ENCODE measurements at regions not wholly inside any gene's neighbourhood (a gene's known extent, or its start where the extent isn't known, plus 50 kb on each side); places are given as distances from the start of the nearest gene placed in this dataset.

DNA sequence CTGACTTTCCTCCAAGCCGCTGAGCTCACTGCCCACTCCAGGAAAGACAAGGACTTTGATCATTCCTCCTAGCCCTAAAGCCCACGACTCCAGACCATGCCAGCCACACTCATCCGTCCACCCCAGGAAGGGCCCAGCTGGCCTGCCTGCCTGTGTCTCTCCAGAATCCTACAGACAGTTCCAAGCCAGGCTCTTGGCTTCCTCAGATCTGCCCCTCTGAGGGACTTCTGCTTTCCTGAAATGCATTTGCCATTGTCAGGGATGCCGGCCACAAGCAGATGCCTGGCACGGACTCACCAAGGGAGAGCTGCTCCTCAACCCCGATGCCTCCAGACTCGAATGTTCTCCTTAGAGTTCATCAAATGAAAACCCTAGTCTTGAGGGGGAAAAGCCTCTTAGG, 155.8 kb downstream of the OAT start:
- H3K27me3 Mint-ChIP-seq: no peaks in the 10 kb centered on the region
- DNase-seq: no peak
- H3K4me1 Mint-ChIP-seq (ENCODE audit: low read depth): no peaks in the 10 kb centered on the region
- H3K27ac Mint-ChIP-seq: no peak overlapping the region
- no peaks in the 10 kb centered on the region for H3K36me3 Mint-ChIP-seq (ENCODE audit: low read depth)
- H3K9me3 Mint-ChIP-seq: no peaks in the 10 kb centered on the region
- no peak overlapping the region for H3K4me3 Mint-ChIP-seq

DNA sequence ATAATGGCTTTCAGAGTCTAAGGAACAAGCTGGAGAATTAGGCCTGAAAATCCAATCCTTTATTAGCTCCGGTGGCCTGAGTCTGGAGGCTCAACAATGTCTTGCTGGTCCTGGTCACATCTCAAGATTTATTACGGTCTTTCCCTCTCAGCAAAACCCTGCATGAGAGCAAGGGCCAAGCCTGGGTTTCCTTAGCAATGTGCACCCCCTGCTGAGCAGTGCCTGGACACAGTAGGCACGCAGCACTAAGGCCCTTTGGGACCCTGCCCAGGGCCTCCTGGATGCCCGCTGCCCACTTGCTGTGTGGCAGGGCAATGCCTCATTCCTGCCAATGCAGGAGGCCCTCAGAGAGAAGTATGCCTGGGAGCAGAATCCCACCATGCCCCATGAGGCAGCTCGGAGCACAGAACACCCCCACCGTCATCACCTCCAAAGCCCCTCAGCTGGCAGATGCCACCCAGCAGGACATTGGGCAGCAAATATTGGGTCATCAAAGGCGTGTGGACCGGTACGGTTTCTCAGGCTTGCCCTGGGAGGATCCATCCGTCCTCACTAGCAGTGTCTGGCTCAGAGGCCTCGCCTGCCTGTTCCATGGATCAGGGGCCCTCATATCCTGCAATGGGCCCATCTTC, 156.4 kb downstream of the OAT start:
- Mint-ChIP-seq H3K9me3 (no peaks in the 10 kb centered on the region), H3K27ac (no peak overlapping the region), H3K4me3 (no peak overlapping the region), H3K36me3 (ENCODE audit: low read depth) (no peaks in the 10 kb centered on the region), H3K4me1 (ENCODE audit: low read depth) (no peaks in the 10 kb centered on the region), H3K27me3 (no peaks in the 10 kb centered on the region)
- no peak for DNase-seq

DNA sequence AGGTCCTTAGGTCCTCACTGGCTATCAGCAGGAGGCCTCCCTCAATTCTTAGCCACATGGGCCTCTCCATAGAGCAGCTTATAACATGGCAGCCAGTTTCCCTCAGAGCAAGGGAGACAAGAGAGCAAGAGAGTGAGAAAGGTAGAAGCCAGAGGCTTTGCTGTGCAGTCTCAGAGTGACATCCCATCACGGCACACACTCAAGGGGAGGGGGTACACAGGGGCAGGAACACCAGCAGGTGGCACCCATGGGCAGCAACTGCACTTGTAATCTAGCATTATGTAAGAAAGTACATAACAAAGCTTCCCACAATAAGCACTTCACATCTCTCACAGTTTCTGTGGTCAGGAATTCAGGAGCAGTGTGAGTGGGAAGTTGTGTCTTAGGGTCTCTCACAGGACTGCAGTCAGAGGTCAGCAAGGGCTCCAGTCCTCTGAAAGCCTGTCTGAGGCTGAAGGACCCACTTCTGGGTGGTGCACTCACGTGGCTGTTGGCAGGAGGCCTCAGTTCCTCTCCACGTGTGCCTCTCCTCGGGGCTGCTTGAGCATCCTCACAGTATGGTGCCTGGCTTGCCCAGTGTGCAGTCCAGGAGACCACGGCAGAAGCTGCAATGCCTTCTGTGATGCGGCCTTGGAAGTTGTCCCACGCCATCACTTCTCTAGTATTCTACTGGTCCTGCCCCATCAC, 159.4 kb downstream of the OAT start:
- DNase-seq: no peak
- no peaks in the 10 kb centered on the region for H3K4me1 Mint-ChIP-seq (ENCODE audit: low read depth)
- no peaks in the 10 kb centered on the region for H3K36me3 Mint-ChIP-seq (ENCODE audit: low read depth)
- H3K9me3 Mint-ChIP-seq: no peaks in the 10 kb centered on the region
- H3K27me3 Mint-ChIP-seq: no peaks in the 10 kb centered on the region
- H3K4me3 Mint-ChIP-seq: no peak overlapping the region
- H3K27ac Mint-ChIP-seq: no peak overlapping the region

DNA sequence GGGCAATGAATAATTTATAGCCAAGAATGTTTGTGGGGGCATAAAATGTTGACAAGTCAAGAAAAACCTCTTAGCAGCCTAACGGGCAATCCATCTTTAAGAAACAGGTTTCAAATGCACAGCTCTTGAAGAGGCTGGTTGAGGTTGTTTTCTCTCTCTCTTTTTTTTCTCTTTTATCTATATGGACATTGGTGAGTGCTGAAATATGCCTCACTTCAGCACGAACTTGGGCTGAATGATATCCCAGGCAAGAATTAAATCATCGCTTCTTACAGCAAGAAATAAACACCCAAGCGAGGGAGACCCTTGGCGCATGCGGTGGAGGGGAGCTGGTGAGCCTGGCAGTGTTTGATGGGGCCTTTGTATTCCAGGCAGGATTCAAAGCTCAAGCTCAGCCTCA, 160.9 kb downstream of the OAT start:
- H3K27ac Mint-ChIP-seq: no peak overlapping the region
- no peaks in the 10 kb centered on the region for H3K9me3 Mint-ChIP-seq
- no peaks in the 10 kb centered on the region for H3K27me3 Mint-ChIP-seq
- no peak overlapping the region for H3K4me3 Mint-ChIP-seq
- no peak for DNase-seq
- no peaks in the 10 kb centered on the region for H3K4me1 Mint-ChIP-seq (ENCODE audit: low read depth)
- H3K36me3 Mint-ChIP-seq (ENCODE audit: low read depth): no peaks in the 10 kb centered on the region

DNA sequence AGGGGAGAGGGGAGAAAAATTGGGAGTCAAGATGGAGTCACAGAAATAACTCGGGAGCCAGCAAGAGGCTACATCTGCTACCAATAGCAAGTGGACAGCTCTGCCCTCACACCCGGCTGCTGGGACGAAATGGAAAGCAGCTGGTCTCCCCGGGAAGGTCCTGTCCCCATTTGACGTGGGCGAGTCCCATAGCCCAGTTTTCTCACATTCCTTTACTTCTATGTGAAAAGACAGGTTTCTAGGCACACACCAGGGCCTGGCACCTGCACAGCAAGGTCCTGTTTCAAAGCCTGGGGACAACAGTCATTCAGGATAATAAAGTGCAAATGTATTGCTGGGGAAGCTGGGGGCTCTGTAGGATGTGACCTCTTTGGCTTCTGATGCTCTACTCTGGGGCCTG, 162.6 kb downstream of the OAT start:
- no peak overlapping the region for H3K4me3 Mint-ChIP-seq
- no peak for DNase-seq
- no peak overlapping the region for H3K27ac Mint-ChIP-seq
- no peaks in the 10 kb centered on the region for H3K9me3 Mint-ChIP-seq
- no peaks in the 10 kb centered on the region for H3K36me3 Mint-ChIP-seq (ENCODE audit: low read depth)
- no peaks in the 10 kb centered on the region for H3K4me1 Mint-ChIP-seq (ENCODE audit: low read depth)
- no peaks in the 10 kb centered on the region for H3K27me3 Mint-ChIP-seq

DNA sequence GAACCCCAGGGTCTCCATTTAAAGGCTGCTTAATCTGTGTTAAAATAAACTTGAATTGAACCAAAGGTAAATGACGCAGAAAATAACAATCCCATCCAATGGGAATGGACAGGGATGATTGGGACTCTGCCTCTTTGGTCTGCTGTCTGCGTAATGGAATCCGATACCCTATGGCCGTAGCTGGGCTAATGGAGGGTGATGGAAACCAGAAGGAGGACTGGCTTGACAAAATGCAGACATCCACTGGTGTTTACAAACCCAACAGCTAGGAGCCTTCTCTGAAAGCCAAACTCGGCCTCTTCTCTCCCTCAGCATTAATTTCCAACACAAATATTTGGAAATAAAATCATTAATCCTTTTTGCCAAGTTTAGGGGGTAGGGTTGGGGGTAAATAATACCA, 162.2 kb upstream of the CHST15 start:
- H3K4me3 Mint-ChIP-seq: no peak overlapping the region
- H3K27ac Mint-ChIP-seq: no peak overlapping the region
- H3K27me3 Mint-ChIP-seq: peaks cover under 1% of the 10 kb centered on the region
- no peaks in the 10 kb centered on the region for H3K9me3 Mint-ChIP-seq
- DNase-seq: no peak
- no peaks in the 10 kb centered on the region for H3K4me1 Mint-ChIP-seq (ENCODE audit: low read depth)
- H3K36me3 Mint-ChIP-seq (ENCODE audit: low read depth): no peaks in the 10 kb centered on the region

DNA sequence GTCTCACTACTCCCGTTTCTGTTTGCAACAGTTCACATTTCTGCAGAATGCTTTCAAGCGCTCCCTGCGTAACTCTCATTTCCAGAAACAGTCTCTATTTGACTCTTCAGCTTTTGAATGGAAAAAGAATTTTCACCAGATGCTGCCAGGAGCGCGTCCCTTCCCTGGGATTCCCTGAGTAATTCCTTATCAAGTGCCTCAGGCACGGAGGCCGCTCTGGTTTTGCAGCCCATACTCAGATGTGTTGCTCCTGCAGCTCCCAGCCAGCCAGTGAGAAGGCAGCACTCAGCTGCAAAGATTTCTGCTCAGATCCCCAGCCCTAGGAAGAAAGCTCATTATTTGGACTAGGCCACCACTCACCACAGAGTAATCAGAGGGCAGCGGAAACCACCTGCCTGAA, 161.1 kb upstream of the CHST15 start:
- Mint-ChIP-seq H3K27me3 (peaks cover 2% of the 10 kb centered on the region), H3K9me3 (no peaks in the 10 kb centered on the region), H3K4me1 (ENCODE audit: low read depth) (no peaks in the 10 kb centered on the region), H3K4me3 (no peak overlapping the region), H3K27ac (no peak overlapping the region), H3K36me3 (ENCODE audit: low read depth) (no peaks in the 10 kb centered on the region)
- no peak for DNase-seq

DNA sequence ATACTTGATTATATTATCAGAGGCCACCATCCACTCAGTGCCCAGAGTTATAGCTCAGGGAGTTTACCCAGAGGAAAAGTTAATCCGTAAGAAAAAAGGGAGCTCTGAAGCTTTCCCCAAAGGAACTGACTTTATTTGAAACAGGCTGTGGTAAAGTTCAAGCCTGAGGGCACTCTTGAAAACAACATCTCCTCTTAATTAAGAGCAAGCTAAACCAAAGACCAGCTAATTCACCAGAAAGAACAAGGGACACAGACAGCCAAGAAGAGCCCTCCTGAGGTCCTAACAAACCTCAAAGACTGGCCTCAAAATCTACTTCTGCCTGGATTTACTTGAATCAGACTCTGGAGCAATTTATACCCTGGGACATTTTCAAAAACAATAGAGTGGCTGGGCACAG, 159.6 kb upstream of the CHST15 start:
- H3K36me3 Mint-ChIP-seq (ENCODE audit: low read depth): no peaks in the 10 kb centered on the region
- H3K4me1 Mint-ChIP-seq (ENCODE audit: low read depth): no peaks in the 10 kb centered on the region
- H3K9me3 Mint-ChIP-seq: no peaks in the 10 kb centered on the region
- H3K27me3 Mint-ChIP-seq: peaks cover 2% of the 10 kb centered on the region
- no peak overlapping the region for H3K27ac Mint-ChIP-seq
- no peak overlapping the region for H3K4me3 Mint-ChIP-seq
- DNase-seq: no peak

DNA sequence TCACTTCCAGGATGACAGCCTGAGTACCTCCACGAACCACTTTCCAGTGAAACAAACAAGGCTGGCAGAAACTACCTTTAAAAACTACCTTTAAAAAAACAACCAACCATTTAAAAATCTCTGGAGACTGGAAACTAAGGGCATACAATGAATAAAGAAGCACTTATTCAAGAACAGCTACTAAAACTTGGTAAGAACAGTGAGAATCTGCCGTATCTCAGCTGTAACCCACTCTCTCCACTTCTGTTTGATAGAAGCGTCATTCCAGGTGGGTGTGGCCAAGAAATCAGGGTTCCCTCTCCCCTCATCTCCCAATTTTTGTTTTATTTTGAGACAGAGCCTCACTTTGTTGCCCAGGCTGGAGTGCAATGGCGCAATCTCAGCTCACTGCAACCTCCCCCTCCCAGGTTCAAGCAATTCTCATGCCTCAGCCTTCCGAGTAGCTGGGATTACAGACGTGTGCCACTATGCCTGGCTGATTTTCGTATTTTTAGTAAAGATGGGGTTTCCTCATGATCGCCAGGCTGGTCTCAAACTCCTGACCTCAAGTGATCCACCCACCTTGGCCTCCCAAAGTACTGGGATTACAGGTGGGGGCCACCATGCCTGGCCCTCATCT, 158.8 kb upstream of the CHST15 start:
- Mint-ChIP-seq H3K4me3 (no peak overlapping the region), H3K4me1 (ENCODE audit: low read depth) (no peaks in the 10 kb centered on the region), H3K9me3 (no peaks in the 10 kb centered on the region), H3K27ac (no peak overlapping the region), H3K27me3 (peaks cover 2% of the 10 kb centered on the region), H3K36me3 (ENCODE audit: low read depth) (no peaks in the 10 kb centered on the region)
- DNase-seq: no peak

DNA sequence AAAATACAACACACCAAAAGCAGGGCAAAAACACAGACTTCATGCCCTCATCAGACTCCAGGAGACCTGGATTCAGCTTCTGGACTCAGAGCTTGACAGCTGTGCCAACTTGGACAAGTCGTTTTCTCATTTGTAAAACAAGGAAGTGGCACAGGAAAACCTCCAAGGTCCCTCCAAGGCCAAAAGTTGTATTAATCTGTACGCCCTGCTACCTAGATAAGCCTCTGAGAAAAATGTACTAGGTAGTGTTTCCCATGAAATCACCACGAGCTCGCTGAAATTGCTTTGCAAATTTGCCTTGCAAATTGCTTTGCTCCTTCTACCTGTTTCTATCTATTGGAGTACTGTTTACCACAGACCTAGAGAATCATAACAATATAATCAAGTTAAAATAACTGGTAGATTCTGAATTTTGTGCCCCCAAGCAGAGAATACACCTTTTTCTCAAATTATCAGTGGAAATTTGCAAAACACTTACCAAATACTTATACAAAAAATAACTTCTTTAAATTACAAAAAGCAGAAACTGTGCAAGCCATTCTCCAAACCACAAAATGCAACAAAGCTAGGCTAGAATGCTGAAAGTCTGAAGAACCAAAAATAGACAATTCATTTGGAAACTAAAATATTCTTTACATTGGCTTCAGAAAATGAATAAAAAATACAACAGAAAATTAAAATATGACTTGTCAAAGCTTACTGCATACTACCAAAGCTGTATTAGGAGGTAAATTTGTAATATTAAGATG, 158.1 kb upstream of the CHST15 start:
- H3K9me3 Mint-ChIP-seq: no peaks in the 10 kb centered on the region
- peaks cover 2% of the 10 kb centered on the region for H3K27me3 Mint-ChIP-seq
- no peak overlapping the region for H3K27ac Mint-ChIP-seq
- H3K4me3 Mint-ChIP-seq: no peak overlapping the region
- no peaks in the 10 kb centered on the region for H3K4me1 Mint-ChIP-seq (ENCODE audit: low read depth)
- no peak for DNase-seq
- H3K36me3 Mint-ChIP-seq (ENCODE audit: low read depth): no peaks in the 10 kb centered on the region

DNA sequence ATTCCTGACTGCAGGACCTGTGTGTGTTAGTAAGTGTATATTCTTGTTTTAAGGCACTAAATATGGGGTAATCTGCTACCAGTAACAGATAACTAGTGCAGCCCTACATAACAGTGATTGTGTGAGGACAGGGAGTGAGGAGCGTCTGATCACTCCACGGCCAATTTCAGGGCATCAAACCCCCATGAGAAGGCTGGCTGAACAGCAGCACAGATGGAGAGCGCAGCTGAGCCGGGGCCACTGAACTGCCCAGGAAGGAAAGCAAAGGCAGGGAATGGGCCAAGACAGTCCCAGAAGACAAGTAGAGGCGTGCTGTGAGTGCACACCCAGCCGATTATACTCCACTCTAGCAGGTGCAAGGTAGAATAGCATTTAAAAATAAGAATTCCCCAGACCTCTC, 157.1 kb upstream of the CHST15 start:
- peaks cover 2% of the 10 kb centered on the region for H3K27me3 Mint-ChIP-seq

DNA sequence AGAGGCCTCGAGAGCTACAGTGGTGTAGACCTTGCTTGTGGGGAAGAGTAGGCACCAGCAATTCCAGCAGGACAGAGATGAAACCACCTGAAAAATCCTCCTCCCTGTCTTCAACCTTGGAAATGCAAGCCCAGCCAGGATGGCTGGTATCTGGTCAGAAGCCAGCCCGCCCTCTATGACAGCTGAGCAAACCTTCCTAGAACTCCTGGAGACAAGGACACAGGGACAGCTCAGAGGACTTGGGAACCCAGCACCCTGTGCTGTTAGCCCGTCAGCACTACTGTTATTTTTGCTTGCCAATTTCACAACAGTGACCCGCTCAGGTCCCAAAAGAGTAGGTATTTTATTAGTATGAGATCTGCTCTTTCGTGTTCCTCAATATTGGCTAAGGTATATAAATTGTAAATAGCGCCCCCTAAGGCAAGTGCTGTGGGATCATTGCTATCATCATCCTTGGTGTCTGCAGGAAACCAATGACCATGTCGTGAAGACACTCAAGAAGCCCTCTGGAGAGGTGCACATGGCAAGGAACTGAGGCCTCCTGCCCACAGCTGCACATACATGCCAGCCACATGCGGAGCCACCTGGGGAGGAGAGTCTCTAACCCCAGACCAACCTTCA, 156.5 kb upstream of the CHST15 start:
- Mint-ChIP-seq H3K4me3 (no peak overlapping the region), H3K4me1 (ENCODE audit: low read depth) (no peaks in the 10 kb centered on the region), H3K36me3 (ENCODE audit: low read depth) (no peaks in the 10 kb centered on the region), H3K9me3 (no peaks in the 10 kb centered on the region), H3K27ac (no peak overlapping the region), H3K27me3 (peaks cover 2% of the 10 kb centered on the region)
- DNase-seq: no peak

More for the DNA sequence above, 157.1 kb upstream of the CHST15 start:
- Mint-ChIP-seq H3K4me1 (ENCODE audit: low read depth) (no peaks in the 10 kb centered on the region), H3K36me3 (ENCODE audit: low read depth) (no peaks in the 10 kb centered on the region), H3K27ac (no peak overlapping the region), H3K9me3 (no peaks in the 10 kb centered on the region), H3K4me3 (no peak overlapping the region)
- no peak for DNase-seq

DNA sequence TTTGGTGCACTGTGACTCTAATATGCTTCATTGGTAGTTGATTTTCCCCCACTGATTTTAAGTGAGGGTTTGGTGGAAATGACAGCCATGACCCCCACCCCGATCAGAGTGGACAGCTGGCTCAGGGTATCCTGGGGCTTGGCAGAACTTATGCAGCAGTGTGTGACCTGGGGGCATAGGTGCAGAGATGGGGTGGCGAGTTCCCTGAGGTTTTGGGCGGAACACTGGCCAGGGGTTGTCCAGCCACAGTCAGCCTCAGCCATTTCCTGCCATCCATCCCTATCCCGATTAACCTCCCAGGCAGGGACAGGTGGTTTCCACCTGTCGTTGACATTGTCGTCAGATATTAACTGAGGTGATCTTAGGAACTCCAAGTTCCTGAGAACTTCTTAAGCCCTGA, 155.8 kb upstream of the CHST15 start:
- Mint-ChIP-seq H3K4me1 (ENCODE audit: low read depth) (no peaks in the 10 kb centered on the region), H3K27me3 (peaks cover 2% of the 10 kb centered on the region), H3K27ac (no peak overlapping the region), H3K9me3 (no peaks in the 10 kb centered on the region), H3K4me3 (no peak overlapping the region), H3K36me3 (ENCODE audit: low read depth) (no peaks in the 10 kb centered on the region)
- DNase-seq: no peak

DNA sequence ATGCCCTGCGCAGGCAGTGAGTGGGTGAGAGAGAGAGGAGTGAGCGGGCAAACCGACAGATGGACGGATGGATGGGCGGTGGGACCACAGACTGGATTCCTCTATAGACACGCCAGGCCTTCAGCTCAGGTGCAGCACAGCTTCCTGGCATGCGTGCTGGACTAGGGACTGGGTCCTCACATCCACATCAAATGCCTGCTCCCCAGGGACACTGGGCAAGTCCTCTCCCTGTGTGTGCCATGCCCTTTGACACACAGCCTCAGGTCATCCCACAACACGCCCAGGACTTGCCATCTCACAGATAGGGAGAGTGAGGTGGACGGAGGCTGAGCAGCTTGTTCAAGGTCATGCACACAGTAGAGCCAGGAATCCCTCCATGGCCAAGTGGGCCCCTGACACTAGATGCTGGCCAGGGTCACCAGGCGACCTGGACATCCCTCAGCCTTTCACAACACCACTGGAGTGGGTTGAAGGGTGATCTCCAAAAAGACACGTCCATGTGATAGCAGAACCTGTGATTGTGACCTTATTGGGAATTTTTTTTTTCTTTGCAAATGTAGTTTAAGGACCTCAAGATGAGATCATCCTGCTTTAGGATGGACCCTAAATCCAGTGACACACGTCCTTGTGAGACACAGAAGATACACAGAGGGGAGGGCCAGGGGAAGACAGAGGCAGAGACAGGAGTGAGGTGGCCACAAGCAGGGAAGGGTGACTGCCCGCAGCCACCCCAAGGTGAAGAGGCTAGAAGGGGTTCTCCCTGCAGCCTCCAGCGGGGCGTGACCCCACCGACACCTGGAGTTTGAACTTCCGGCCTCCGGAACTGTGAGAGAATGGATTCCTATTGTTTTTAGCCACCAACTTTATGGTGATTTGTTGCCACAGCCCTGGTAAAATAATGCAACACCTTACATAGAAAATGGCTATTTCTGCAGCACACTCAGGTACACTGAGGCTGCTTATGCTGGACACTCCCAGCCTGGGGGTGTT, 155.0 kb upstream of the CHST15 start:
- H3K4me1 Mint-ChIP-seq (ENCODE audit: low read depth): no peaks in the 10 kb centered on the region
- no peak overlapping the region for H3K4me3 Mint-ChIP-seq
- H3K9me3 Mint-ChIP-seq: no peaks in the 10 kb centered on the region
- no peaks in the 10 kb centered on the region for H3K36me3 Mint-ChIP-seq (ENCODE audit: low read depth)
- H3K27ac Mint-ChIP-seq: no peak overlapping the region
- H3K27me3 Mint-ChIP-seq: peaks cover 2% of the 10 kb centered on the region
- DNase-seq: no peak

Data from activated T-cell treated with anti-CD3 and anti-CD28 coated beads, Interleukin-2, amount 50 U/mL, for 24 hours (primary cell).